Endothelial cell of umbilical vein (primary cell): ENCODE measurements at regions not wholly inside any gene's neighbourhood (a gene's known extent, or its start where the extent isn't known, plus 50 kb on each side); places are given as distances from the start of the nearest gene placed in this dataset.

Experiments
- BruUV-seq: library from RNA; stranded (reverse); fragments of 400-500 nt; replicated peaks from 2 replicates; lab custom pipeline; 2021; lab: Mats Ljungman, UMichigan
- CTCF ChIA-PET: fragments of 300-600, 350-600 bp; sonication (Branson Sonifier 250); formaldehyde crosslinking; loops from one replicate; lab custom pipeline; 2021; ENCODE audit warnings: antibody characterized with exemption, inconsistent platforms; lab: Charles Lee
- POLR2A ChIA-PET: fragments of 300-600, 350-600 bp; sonication (Branson Sonifier 250); formaldehyde crosslinking; loops from one replicate; lab custom pipeline; 2021; ENCODE audit warnings: antibody characterized with exemption, inconsistent platforms; lab: Charles Lee
- DNase-seq: peaks from one replicate; pipeline ENCODE4 v3.0.0-alpha.2; 2011; ENCODE audit warnings: low read depth, low spot score
- FAIRE-seq: peaks from 2 replicates; lab custom pipeline; 2011; peaks lifted over from hg19 to GRCh38; lab: Jason Lieb, UNC
- H2AFZ ChIP-seq: 2 replicates; pipeline ENCODE4 v1.6.0; 2012; ENCODE audit warnings: low read depth, low read length, control low read depth, inconsistent platforms
- H3K27ac ChIP-seq: 2 replicates; pipeline ENCODE4 v1.5.1; 2011; ENCODE audit warnings: low read depth, mild to moderate bottlenecking, control low read depth, low read length, moderate library complexity; ENCODE audit not compliant: insufficient read depth
- H3K27me3 ChIP-seq, 2 experiments: 2 replicates each; pipeline versions ENCODE4 v1.6.0 to v1.6.1; 2011; ENCODE audit warnings: low read length in 2 of 2, mixed read lengths in 1 of 2; ENCODE audit not compliant: control insufficient read depth in 2 of 2, insufficient read depth in 2 of 2
- H3K36me3 ChIP-seq, 2 experiments: 2 replicates in 1 of 2; 3 replicates in 1 of 2; pipeline ENCODE4 v1.5.1; 2011; ENCODE audit warnings: low read length in 2 of 2, mild to moderate bottlenecking in 1 of 2, moderate library complexity in 1 of 2; ENCODE audit not compliant: control insufficient read depth in 2 of 2, insufficient read depth in 2 of 2; ENCODE audit errors: extremely low read depth in 1 of 2
- H3K4me1 ChIP-seq: 3 replicates; pipeline ENCODE4 v1.5.1; 2011; ENCODE audit warnings: mild to moderate bottlenecking, low read length; ENCODE audit not compliant: control insufficient read depth, insufficient read depth; ENCODE audit errors: extremely low read depth
- H3K4me2 ChIP-seq: 2 replicates; pipeline ENCODE4 v1.6.1; 2011; ENCODE audit warnings: low read length, control low read depth, mixed read lengths; ENCODE audit not compliant: insufficient read depth
- H3K4me3 ChIP-seq, 3 experiments: fragments of 200-600 bp in 1 of 3; sonication (generic), shearing (Covaris generic) in 1 of 3; replicated peaks in 1 of 3; 2 replicates each; pipeline ENCODE4 v1.5.1; 2011 to 2016; ENCODE audit warnings: control low read depth in 3 of 3, low read length in 3 of 3, mild to moderate bottlenecking in 2 of 3, inconsistent platforms in 1 of 3, low read depth in 1 of 3, moderate library complexity in 1 of 3; ENCODE audit not compliant: insufficient read depth in 1 of 3
- H3K79me2 ChIP-seq: 2 replicates; pipeline ENCODE4 v1.6.0; 2012; ENCODE audit warnings: low read length, inconsistent platforms; ENCODE audit not compliant: control insufficient read depth, insufficient read depth
- H3K9ac ChIP-seq: replicated peaks from 2 replicates; pipeline ENCODE3; 2011; ENCODE audit warnings: low read length, control low read depth; ENCODE audit not compliant: insufficient read depth; ENCODE audit errors: extremely low read depth
- H3K9me1 ChIP-seq: replicated peaks from 3 replicates; pipeline ENCODE4 v1.6.0; 2011; ENCODE audit warnings: mild to moderate bottlenecking, low read length; ENCODE audit not compliant: control insufficient read depth, insufficient read depth; ENCODE audit errors: extremely low read depth
- H3K9me3 ChIP-seq: replicated peaks from 2 replicates; pipeline ENCODE4 v1.5.1; 2012; ENCODE audit warnings: low read length, inconsistent platforms; ENCODE audit not compliant: control insufficient read depth, insufficient read depth
- H4K20me1 ChIP-seq: replicated peaks from 2 replicates; pipeline ENCODE3; 2011; ENCODE audit warnings: mild to moderate bottlenecking, low read length; ENCODE audit not compliant: control insufficient read depth, insufficient read depth; ENCODE audit errors: extremely low read depth
- EZH2 ChIP-seq: IDR thresholded peaks from 2 replicates; pipeline ENCODE4 v1.6.1; 2012; ENCODE audit warnings: borderline replicate concordance, low read depth, mild to moderate bottlenecking, moderate library complexity, low read length, inconsistent platforms; ENCODE audit not compliant: severe bottlenecking
- FOS ChIP-seq: IDR thresholded peaks from 2 replicates; pipeline ENCODE4 v1.6.1; 2011; ENCODE audit warnings: mild to moderate bottlenecking, low read length, moderate library complexity, borderline replicate concordance; ENCODE audit not compliant: insufficient read depth
- GATA2 ChIP-seq: IDR thresholded peaks from 2 replicates; pipeline ENCODE4 v1.7.0; 2011; ENCODE audit warnings: low read depth, mild to moderate bottlenecking, moderate library complexity, mixed read lengths, low read length; ENCODE audit not compliant: insufficient read length, insufficient read depth
- JUN ChIP-seq: IDR thresholded peaks from 2 replicates; pipeline ENCODE4 v1.6.1; 2011; ENCODE audit warnings: borderline replicate concordance, low read depth; ENCODE audit not compliant: insufficient read length, insufficient read depth
- MAX ChIP-seq: IDR thresholded peaks from 2 replicates; pipeline ENCODE4 v1.6.1; 2011; ENCODE audit not compliant: insufficient read depth, insufficient read length
- MYC ChIP-seq: IDR thresholded peaks from one replicate; pipeline ENCODE4 v1.6.1; 2011; ENCODE audit warnings: mild to moderate bottlenecking, low read depth, low read length
- POLR2A ChIP-seq: IDR thresholded peaks from 2 replicates; pipeline ENCODE4 v1.6.1; 2012; ENCODE audit warnings: low read depth, mild to moderate bottlenecking, control low read depth, low read length
- POLR2AphosphoS5 ChIP-seq: IDR thresholded peaks from 2 replicates; pipeline ENCODE4 v1.6.1; 2012; ENCODE audit warnings: low read depth, mild to moderate bottlenecking, control low read depth, low read length, moderate library complexity; ENCODE audit not compliant: insufficient read depth
- dilution Hi-C: fragments of 300-500 bp; cut with MboI; formaldehyde crosslinking; loops from one replicate; pipeline ENCODE4 v1.15.0; 2019; ENCODE audit warnings: low sequenced_read_pairs; ENCODE audit not compliant: extremely low pct_ligation_motif_present
- intact Hi-C: fragments of 100-400 bp; cut with micrococcal nuclease; formaldehyde crosslinking; loops from one replicate; pipeline ENCODE4 v1.10.0; 2022
- TF ChIP-seq, protein P1 (sequence below), 2 donors: IDR thresholded peaks; 1 replicate in 1 of 2; 2 replicates in 1 of 2; pipeline ENCODE4 v1.5.1; 2011; ENCODE audit warnings: low read length in 2 of 2, mild to moderate bottlenecking in 2 of 2, moderate library complexity in 2 of 2, control low read depth in 1 of 2, inconsistent platforms in 1 of 2, low read depth in 1 of 2; ENCODE audit not compliant: insufficient read depth in 1 of 2; ENCODE audit errors: extremely low read depth in 1 of 2

DNA sequence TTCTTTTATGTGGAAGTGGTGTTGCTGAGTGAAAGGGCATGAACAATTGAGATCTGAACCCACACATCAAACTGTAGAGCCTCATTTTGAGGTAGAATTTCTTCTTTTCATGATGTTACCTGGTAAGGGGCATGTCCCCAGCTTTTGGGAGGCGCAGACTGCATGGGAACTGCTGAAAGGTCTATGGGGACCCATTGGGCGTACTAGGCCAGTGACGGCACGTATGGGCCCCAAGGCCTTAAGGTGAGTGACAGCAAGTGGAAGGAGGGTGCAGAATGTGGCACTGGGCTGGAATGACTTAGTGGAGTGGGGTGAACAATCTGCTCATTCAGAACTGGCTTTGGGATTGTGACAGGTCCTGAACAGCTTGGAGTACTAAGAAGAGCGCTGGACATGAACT lies 123.6 kb upstream of the RGMA start:
- no peak overlapping the region for H3K9ac ChIP-seq
- DNase-seq (no peak), FAIRE-seq (no peak)
- H3K4me1 ChIP-seq: no peaks in the 10 kb centered on the region
- no peak overlapping the region for H3K4me2 ChIP-seq
- H3K79me2 ChIP-seq: no peaks in the 10 kb centered on the region
- no peaks in the 10 kb centered on the region for H3K27me3 ChIP-seq
- no TSS peak for BruUV-seq
- CTCF ChIA-PET: no interaction called here
- H2AFZ ChIP-seq: no peak overlapping the region
- H4K20me1 ChIP-seq: no peaks in the 10 kb centered on the region
- H3K9me1 ChIP-seq: no peaks in the 10 kb centered on the region
- H3K4me3 ChIP-seq: no peak overlapping the region
- TF ChIP-seq POLR2A (no peak), FOS (no peak), JUN (no peak), POLR2AphosphoS5 (no peak)
- H3K9me3 ChIP-seq: no peaks in the 10 kb centered on the region
- dilution Hi-C loops (no loop called here), intact Hi-C loops (no loop called here)
- no peak overlapping the region for H3K27ac ChIP-seq
- POLR2A ChIA-PET: no interaction called here
- no peaks in the 10 kb centered on the region for H3K36me3 ChIP-seq

GRCh38 chr15:93210995-93211394 lies 122.0 kb upstream of the RGMA start:
- dilution Hi-C loops (no loop called here), intact Hi-C loops (no loop called here)
- H3K4me3 ChIP-seq: no peak overlapping the region
- H4K20me1 ChIP-seq: no peaks in the 10 kb centered on the region
- H2AFZ ChIP-seq: no peak overlapping the region
- H3K79me2 ChIP-seq: no peaks in the 10 kb centered on the region
- H3K27ac ChIP-seq: no peak overlapping the region
- ChIA-PET POLR2A (no interaction called here), CTCF (no interaction called here)
- H3K4me1 ChIP-seq: no peaks in the 10 kb centered on the region
- H3K36me3 ChIP-seq: no peaks in the 10 kb centered on the region
- no peaks in the 10 kb centered on the region for H3K9me1 ChIP-seq
- H3K27me3 ChIP-seq: no peaks in the 10 kb centered on the region
- H3K9me3 ChIP-seq: no peaks in the 10 kb centered on the region
- DNase-seq (no peak), FAIRE-seq (no peak)
- no peak overlapping the region for H3K9ac ChIP-seq
- no peak overlapping the region for H3K4me2 ChIP-seq
- TF ChIP-seq MAX (no peak), JUN (no peak), GATA2 (no peak), EZH2 (no peak), POLR2AphosphoS5 (no peak), MYC (no peak), FOS (no peak), POLR2A (no peak)
- TF ChIP-seq, protein P1, sequence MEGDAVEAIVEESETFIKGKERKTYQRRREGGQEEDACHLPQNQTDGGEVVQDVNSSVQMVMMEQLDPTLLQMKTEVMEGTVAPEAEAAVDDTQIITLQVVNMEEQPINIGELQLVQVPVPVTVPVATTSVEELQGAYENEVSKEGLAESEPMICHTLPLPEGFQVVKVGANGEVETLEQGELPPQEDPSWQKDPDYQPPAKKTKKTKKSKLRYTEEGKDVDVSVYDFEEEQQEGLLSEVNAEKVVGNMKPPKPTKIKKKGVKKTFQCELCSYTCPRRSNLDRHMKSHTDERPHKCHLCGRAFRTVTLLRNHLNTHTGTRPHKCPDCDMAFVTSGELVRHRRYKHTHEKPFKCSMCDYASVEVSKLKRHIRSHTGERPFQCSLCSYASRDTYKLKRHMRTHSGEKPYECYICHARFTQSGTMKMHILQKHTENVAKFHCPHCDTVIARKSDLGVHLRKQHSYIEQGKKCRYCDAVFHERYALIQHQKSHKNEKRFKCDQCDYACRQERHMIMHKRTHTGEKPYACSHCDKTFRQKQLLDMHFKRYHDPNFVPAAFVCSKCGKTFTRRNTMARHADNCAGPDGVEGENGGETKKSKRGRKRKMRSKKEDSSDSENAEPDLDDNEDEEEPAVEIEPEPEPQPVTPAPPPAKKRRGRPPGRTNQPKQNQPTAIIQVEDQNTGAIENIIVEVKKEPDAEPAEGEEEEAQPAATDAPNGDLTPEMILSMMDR (IDR thresholded peaks at IDR 0.05; ENCODE audit: extremely low read depth in 1 of 2, insufficient read depth in 1 of 2, low read depth in 1 of 2, low read length in 2 of 2): no peak
- no TSS peak for BruUV-seq
